Calu3 (cell line): ENCODE measurements at regions not wholly inside any gene's neighbourhood (a gene's known extent, or its start where the extent isn't known, plus 50 kb on each side); places are given as distances from the start of the nearest gene placed in this dataset.

Experiments used
- BruUV-seq: library from RNA; stranded (reverse); fragments of 400-500 nt; replicated peaks from 2 replicates; lab custom pipeline; 2021; lab: Mats Ljungman, UMichigan
- CTCF ChIA-PET: fragments of 300-600 bp; sonication (Branson Sonifier 250); formaldehyde crosslinking; loops from one replicate; lab custom pipeline; 2022; ENCODE audit warnings: antibody characterized with exemption; lab: Charles Lee
- DNase-seq: peaks from one replicate; pipeline ENCODE4 v3.0.0; 2022
- H3K27ac Mint-ChIP-seq: one replicate; pipeline ENCODE4 v1.8.0; 2022; ENCODE audit warnings: mixed read lengths; ENCODE audit not compliant: unreplicated experiment
- H3K27me3 Mint-ChIP-seq: one replicate; pipeline ENCODE4 v1.8.0; 2022; ENCODE audit warnings: mixed read lengths; ENCODE audit not compliant: unreplicated experiment
- H3K36me3 Mint-ChIP-seq: one replicate; pipeline ENCODE4 v1.8.0; 2022; ENCODE audit warnings: mild to moderate bottlenecking, moderate library complexity, mixed read lengths; ENCODE audit not compliant: insufficient read depth, unreplicated experiment
- H3K4me1 Mint-ChIP-seq: one replicate; pipeline ENCODE4 v1.8.0; 2022; ENCODE audit warnings: mild to moderate bottlenecking, low read depth, mixed read lengths; ENCODE audit not compliant: unreplicated experiment
- H3K4me3 Mint-ChIP-seq: one replicate; pipeline ENCODE4 v1.8.0; 2022; ENCODE audit warnings: mild to moderate bottlenecking, low read depth, moderate library complexity, mixed read lengths; ENCODE audit not compliant: unreplicated experiment
- H3K9me3 Mint-ChIP-seq: one replicate; pipeline ENCODE4 v1.8.0; 2022; ENCODE audit warnings: low read depth, mixed read lengths; ENCODE audit not compliant: unreplicated experiment
- CTCF ChIP-seq: fragments of 200-600 bp; IDR thresholded peaks from one replicate; pipeline ENCODE4 v1.8.0; 2022; ENCODE audit warnings: antibody characterized with exemption; ENCODE audit not compliant: unreplicated experiment
- intact Hi-C: fragments of 100-400 bp; cut with micrococcal nuclease; formaldehyde crosslinking; loops from one replicate; pipeline ENCODE4 v1.10.0; 2022; ENCODE audit not compliant: unreplicated experiment

- no peak for DNase-seq
- no peak for TF ChIP-seq CTCF
- H3K4me3 Mint-ChIP-seq: no peak overlapping the region
- H3K9me3 Mint-ChIP-seq: no peaks in the 10 kb centered on the region
- intact Hi-C loops: loop anchor here (10.0 kb wide), 2 partner anchors 132 to 232 kb away; no protein-coding TSS in a partner anchor
- CTCF ChIA-PET: no interaction called here
- H3K4me1 Mint-ChIP-seq: peaks cover 9% of the 10 kb centered on the region
- peaks cover 42% of the 10 kb centered on the region for H3K27me3 Mint-ChIP-seq
- peaks cover 6% of the 10 kb centered on the region for H3K36me3 Mint-ChIP-seq
- H3K27ac Mint-ChIP-seq: no peak overlapping the region
- BruUV-seq: no TSS peak
These were observed 174.8 kb downstream of the CDH26 start for GRCh38 chr20:60132827-60133670.

- peaks cover 17% of the 10 kb centered on the region for H3K36me3 Mint-ChIP-seq
- CTCF ChIA-PET: interaction anchor here (1.0 kb wide), 1 partner anchor 17 kb away, joined by 3 read pairs; no protein-coding TSS in a partner anchor
- BruUV-seq: no TSS peak
These were observed 177.1 kb downstream of the CDH26 start for GRCh38 chr20:60135276-60135675.

GRCh38 chr20:60136645-60137401 lies 178.6 kb downstream of the CDH26 start:
- CTCF ChIA-PET: no interaction called here
- no peak for DNase-seq
- Mint-ChIP-seq H3K4me1 (peaks cover 9% of the 10 kb centered on the region), H3K4me3 (no peak overlapping the region), H3K27ac (no peak overlapping the region), H3K36me3 (peaks cover 17% of the 10 kb centered on the region), H3K27me3 (peaks cover 25% of the 10 kb centered on the region), H3K9me3 (no peaks in the 10 kb centered on the region)
- no peak for TF ChIP-seq CTCF
- intact Hi-C loops: loop anchor here (10.0 kb wide), 2 partner anchors 128 to 228 kb away; no protein-coding TSS in a partner anchor
- no TSS peak for BruUV-seq

More at GRCh38 chr20:60135276-60135675, 177.1 kb downstream of the CDH26 start:
- no peaks in the 10 kb centered on the region for H3K9me3 Mint-ChIP-seq
- H3K27ac Mint-ChIP-seq: no peak overlapping the region
- TF ChIP-seq CTCF: no peak
- H3K27me3 Mint-ChIP-seq: peaks cover 25% of the 10 kb centered on the region
- DNase-seq: no peak
- no peak overlapping the region for H3K4me3 Mint-ChIP-seq
- H3K4me1 Mint-ChIP-seq: peaks cover 9% of the 10 kb centered on the region
- intact Hi-C loops: loop anchor here (10.0 kb wide), 2 partner anchors 130 to 230 kb away; no protein-coding TSS in a partner anchor

GRCh38 chr20:60137657-60138245 lies 179.5 kb downstream of the CDH26 start:
- CTCF ChIA-PET: interaction anchor here (0.6 to 0.9 kb wide), 4 partner anchors 30 to 91 kb away, joined by 3 to 4 read pairs (median 3); no protein-coding TSS in a partner anchor
- H3K27ac Mint-ChIP-seq: no peak overlapping the region
- peaks cover 18% of the 10 kb centered on the region for H3K27me3 Mint-ChIP-seq
- peak; percentile 50 for TF ChIP-seq CTCF
- intact Hi-C loops: loop anchor here (10.0 kb wide), 2 partner anchors 127 to 227 kb away; no protein-coding TSS in a partner anchor
- H3K4me3 Mint-ChIP-seq: peak overlapping the region; percentile 79
- H3K4me1 Mint-ChIP-seq: peaks cover 1% of the 10 kb centered on the region
- H3K9me3 Mint-ChIP-seq: no peaks in the 10 kb centered on the region
- peak; percentile 58 for DNase-seq
- no TSS peak for BruUV-seq
- peaks cover 17% of the 10 kb centered on the region for H3K36me3 Mint-ChIP-seq
